ENCODE measurements at regions not wholly inside any gene's neighbourhood (a gene's known extent, or its start where the extent isn't known, plus 50 kb on each side); places are given as distances from the start of the nearest gene placed in this dataset.

GRCh38 chr1:218718977-218719376 lies 373.8 kb downstream of the TGFB2 start:
- DNase-seq (ENCODE audit: low spot score) (no peak), ATAC-seq (no peak), FAIRE-seq (no peak)
- no peak for TF ChIP-seq LRRFIP1 (CRISPR knock-in tag; conservative IDR thresholded peaks at IDR 0.05)
- no peak for TF ChIP-seq SP1 (IDR thresholded peaks at IDR 0.05)
- TF ChIP-seq SP1 (CRISPR knock-in tag; IDR thresholded peaks at IDR 0.05) = no peak
- TF ChIP-seq ZNF577 (CRISPR knock-in tag; IDR thresholded peaks at IDR 0.05; ENCODE audit: borderline replicate concordance, low read depth) = no peak
- no peak for TF ChIP-seq TFAP4 (IDR thresholded peaks at IDR 0.05; ENCODE audit: borderline replicate concordance, low read depth)
- TF ChIP-seq KMT2B (CRISPR knock-in tag; IDR thresholded peaks at IDR 0.05) = no peak
- no peak for TF ChIP-seq ZNF589 (CRISPR knock-in tag; conservative IDR thresholded peaks at IDR 0.05)
- no peak for TF ChIP-seq SP5 (CRISPR knock-in tag; IDR thresholded peaks at IDR 0.05; ENCODE audit: borderline replicate concordance, low read depth)
- no peak for TF ChIP-seq SMC3 (IDR thresholded peaks at IDR 0.05; ENCODE audit: low read length)
- TF ChIP-seq TBP (CRISPR knock-in tag; IDR thresholded peaks at IDR 0.05) = no peak
- no peak for TF ChIP-seq DZIP1 (CRISPR knock-in tag; IDR thresholded peaks at IDR 0.05)
- TF ChIP-seq TARDBP (CRISPR knock-in tag; IDR thresholded peaks at IDR 0.05) = no peak
- 14% methylated on average over 4 of the region's 4 CpGs for WGBS (ENCODE audit: low lambda C conversion rate)
- in situ Hi-C loops (cut with HindIII; ENCODE audit: extremely low pct_ligation_motif_present, low pct_unique_long_range_greater_than_20kb) = no loop called here
- no TSS peak for BruUV-seq (replicated peaks)
- Histone ChIP-seq H3K27me3 (ENCODE audit: control insufficient read depth in 1 of 2, insufficient read depth in 2 of 2, low read length in 2 of 2) (no peaks in the 10 kb centered on the region), H3K9me3 (ENCODE audit: low read length) (no peaks in the 10 kb centered on the region), H3K4me1 (ENCODE audit: insufficient read depth, low read length) (no peaks in the 10 kb centered on the region), H3K79me2 (ENCODE audit: insufficient read depth, low read length) (no peaks in the 10 kb centered on the region), H4K20me1 (ENCODE audit: insufficient read depth, low read length) (no peaks in the 10 kb centered on the region), H3K9ac (ENCODE audit: insufficient read depth, low read depth, low read length) (no peak overlapping the region), H3K4me3 (replicated peaks in 1 of 3; ENCODE audit: insufficient read depth in 1 of 3, low read depth in 2 of 3, low read length in 3 of 3) (no peak overlapping the region), H3K27ac (ENCODE audit: extremely low read length, insufficient read depth, low read length) (no peak overlapping the region), H3K4me2 (ENCODE audit: low read depth, low read length) (no peak overlapping the region), H3K36me3 (replicated peaks in 1 of 2; ENCODE audit: control insufficient read depth in 1 of 2, insufficient read depth in 2 of 2, low read length in 2 of 2) (no peaks in the 10 kb centered on the region), H2AFZ (ENCODE audit: low read length) (no peak overlapping the region)
- intact Hi-C loops (cut with micrococcal nuclease; ENCODE audit: unreplicated experiment) = no loop called here
- POLR2A ChIA-PET = no interaction called here
- CTCF ChIA-PET (ENCODE audit: low intra/inter-chr PET ratio, low total read pairs) = no interaction called here

Data from HepG2 (cell line).